ENCODE measurements at regions not wholly inside any gene's neighbourhood (a gene's known extent, or its start where the extent isn't known, plus 50 kb on each side); places are given as distances from the start of the nearest gene placed in this dataset.
"Not testable (repeated sequence)": the region's sequence is repeated elsewhere in the genome, so short reads cannot be mapped to it uniquely, and the experiment has no call there.

GRCh38 chr10:31124852-31125251 lies 93.2 kb upstream of the ZNF438 start:
- DNase-seq: no peak

- no peak for DNase-seq
Observed at GRCh38 chr10:31125789-31126188, 94.1 kb upstream of the ZNF438 start.

DNA sequence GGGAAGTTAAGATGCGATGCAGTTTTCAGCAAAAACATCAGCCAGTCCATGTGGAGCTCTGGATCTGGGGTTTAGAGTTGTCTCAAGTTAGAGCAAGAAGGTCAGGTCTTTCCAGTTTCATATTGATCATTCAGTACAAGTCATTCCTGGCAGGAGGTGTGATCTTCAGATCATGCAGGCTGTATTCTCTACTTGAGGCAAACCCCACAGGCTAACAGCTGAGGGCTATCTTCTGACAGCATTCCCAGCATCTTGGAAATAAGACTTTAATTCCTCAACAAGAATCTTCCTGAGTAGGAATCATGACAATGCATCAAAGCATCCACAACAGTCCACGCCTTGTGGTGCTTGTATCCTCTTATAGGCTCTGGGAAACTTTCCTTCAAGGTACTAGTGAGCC lies 94.9 kb upstream of the ZNF438 start:
- no peak for DNase-seq

- no peak for DNase-seq
Observed at GRCh38 chr10:31128536-31128935, 96.9 kb upstream of the ZNF438 start.

DNA sequence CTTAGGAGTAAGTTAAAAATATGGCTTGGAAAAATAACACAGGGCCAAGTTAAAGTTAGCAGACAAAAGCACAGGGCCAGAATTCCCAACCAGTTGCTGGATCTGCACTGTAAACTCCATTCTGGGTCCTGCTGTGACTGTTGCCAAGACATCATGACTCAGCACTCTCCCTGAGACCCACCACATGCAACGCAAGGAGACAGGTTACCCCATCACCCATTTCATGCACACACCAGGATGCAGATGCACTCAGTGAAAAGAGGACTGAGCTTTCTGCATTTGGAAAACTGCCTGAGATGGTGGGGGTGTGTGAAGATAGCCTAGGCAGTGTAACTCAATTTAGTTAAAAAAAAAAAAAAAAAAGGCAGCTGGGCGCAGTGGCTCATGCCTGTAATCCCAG lies 97.6 kb upstream of the ZNF438 start:
- peak in 1 of 2 donors; percentile 17 for DNase-seq

DNA sequence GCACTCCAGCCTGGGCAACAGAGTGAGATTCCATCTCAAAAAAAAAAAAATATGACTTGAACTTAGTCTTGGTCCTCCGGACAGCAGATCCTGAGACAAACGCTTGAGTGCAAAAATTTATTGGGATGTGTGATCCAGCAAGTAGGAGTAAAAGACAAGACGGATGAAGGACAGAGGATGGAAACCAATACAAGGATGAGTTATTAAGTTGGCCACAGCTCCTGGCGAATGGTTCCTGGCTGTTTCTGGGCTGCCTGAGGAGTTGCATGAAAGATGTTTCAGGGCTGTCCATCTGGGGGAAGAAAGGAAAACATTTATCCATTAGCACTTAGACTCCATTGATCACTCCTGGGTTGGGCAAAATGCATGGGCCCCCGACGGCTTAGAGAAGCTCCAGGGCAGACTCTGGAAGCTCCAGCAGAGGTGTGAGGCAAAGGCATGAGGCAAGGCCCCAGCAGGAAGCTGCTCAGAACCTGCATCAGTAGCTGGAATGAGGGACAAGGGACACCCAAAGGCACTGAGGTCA lies 98.3 kb upstream of the ZNF438 start:
- DNase-seq: no peak

- no peak for DNase-seq
Observed at GRCh38 chr10:31130406-31130805, 98.7 kb upstream of the ZNF438 start.

DNA sequence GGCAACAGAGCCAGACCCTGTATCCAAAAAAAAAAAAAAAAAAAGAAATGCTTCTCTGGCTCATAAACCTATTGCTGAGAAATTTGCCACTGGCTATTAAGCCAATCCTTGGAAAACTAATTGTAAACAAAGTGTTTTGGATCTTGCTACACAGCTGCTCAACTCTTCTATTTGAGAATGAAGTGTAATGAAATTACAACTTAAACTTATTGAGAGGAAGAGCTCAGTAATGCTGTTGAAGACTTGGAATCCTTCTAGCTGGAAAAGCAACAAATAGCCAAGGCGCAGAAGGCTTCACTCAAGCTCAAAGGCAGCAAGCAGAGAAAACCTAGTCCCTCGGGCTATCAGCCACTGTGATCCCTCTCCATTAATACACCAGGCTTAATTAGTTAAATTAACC lies 99.6 kb upstream of the ZNF438 start:
- no peak for DNase-seq

GRCh38 chr10:31132681-31133244 lies 101.1 kb upstream of the ZNF438 start:
- DNase-seq: no peak

GRCh38 chr10:31133251-31133791 lies 101.7 kb upstream of the ZNF438 start:
- DNase-seq: no peak

GRCh38 chr10:31133792-31134310 lies 102.2 kb upstream of the ZNF438 start:
- peak; percentile 32 to 51 for DNase-seq

- peak in 1 of 2 donors; percentile 41 for DNase-seq
Observed at GRCh38 chr10:31134311-31134952, 102.8 kb upstream of the ZNF438 start.

- no peak for DNase-seq
Observed at GRCh38 chr10:31135171-31135570, 103.5 kb upstream of the ZNF438 start.

DNA sequence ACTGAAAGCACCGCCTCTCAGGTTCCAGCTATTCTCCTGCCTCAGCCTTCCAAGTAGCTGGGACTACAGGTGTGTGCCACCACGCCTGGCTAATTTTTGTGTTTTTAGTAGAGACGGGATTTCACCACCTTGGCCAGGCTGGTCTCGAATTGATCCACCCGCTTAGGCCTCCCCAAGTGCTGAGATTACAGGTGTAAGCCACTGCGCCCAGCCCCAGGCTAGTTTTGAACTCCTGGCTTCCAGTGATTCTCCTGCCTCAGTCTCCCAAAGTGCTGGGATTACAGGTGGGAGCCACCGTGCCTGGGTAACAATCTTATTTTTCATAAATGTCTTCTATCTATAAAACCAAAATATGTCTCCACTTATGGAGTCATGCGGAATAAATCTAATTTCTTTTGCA lies 104.1 kb upstream of the ZNF438 start:
- not testable (repeated sequence) for DNase-seq

DNA sequence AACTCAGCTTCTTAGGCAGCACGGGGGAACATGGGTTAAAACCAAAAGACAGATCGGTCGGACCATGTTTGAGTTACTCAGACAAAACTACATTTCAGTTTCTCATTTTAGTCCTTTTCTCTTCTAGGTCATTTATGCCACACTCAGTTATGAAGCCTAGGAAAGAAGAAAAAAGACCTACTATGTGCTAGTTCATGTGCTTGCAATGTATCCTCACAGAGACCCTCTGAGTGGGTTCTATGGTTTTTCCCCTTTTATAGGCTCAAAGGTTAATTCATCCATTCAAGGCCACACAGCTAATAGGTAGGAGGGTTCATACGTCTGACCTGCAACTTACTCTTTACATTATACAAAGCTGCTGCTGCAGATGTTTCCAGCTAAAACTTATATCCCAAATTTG lies 104.7 kb upstream of the ZNF438 start:
- no peak for DNase-seq

GRCh38 chr10:31136930-31137885 lies 105.5 kb upstream of the ZNF438 start:
- peak in 1 of 2 donors; percentile 80 for DNase-seq

- DNase-seq: no peak
Observed at GRCh38 chr10:31138026-31138553, 106.4 kb upstream of the ZNF438 start.

GRCh38 chr10:31139497-31139896 lies 107.8 kb upstream of the ZNF438 start:
- DNase-seq: no peak

DNA sequence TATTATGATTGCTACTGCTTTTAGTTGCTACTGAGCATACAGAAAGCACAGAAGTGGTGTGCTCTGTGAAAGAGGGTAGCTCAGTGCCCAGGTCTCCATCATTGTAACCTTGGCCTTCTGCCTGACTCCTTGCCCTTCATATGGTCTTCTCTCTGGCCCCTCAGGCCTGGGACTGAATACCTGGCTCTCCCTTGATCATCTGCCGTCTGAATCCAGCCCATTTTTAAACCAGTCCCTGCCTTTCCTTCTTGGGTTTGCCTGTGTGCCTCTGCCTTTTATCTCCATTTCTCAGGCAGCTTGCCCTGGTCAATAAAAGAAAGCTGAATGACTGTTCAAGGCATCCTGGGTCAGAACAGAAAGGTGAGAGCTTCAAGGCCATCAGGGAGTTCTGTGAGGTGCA lies 109.1 kb upstream of the ZNF438 start:
- no peak for DNase-seq

GRCh38 chr10:31142026-31142425 lies 110.4 kb upstream of the ZNF438 start:
- no peak for DNase-seq

- DNase-seq: no peak
Observed at GRCh38 chr10:31143331-31143935, 111.8 kb upstream of the ZNF438 start.

- no peak for DNase-seq
Observed at GRCh38 chr10:31145986-31146385, 114.3 kb upstream of the ZNF438 start.
